ENCODE measurements at regions not wholly inside any gene's neighbourhood (a gene's known extent, or its start where the extent isn't known, plus 50 kb on each side); places are given as distances from the start of the nearest gene placed in this dataset.
"Not testable (repeated sequence)": the region's sequence is repeated elsewhere in the genome, so short reads cannot be mapped to it uniquely, and the experiment has no call there.

DNA sequence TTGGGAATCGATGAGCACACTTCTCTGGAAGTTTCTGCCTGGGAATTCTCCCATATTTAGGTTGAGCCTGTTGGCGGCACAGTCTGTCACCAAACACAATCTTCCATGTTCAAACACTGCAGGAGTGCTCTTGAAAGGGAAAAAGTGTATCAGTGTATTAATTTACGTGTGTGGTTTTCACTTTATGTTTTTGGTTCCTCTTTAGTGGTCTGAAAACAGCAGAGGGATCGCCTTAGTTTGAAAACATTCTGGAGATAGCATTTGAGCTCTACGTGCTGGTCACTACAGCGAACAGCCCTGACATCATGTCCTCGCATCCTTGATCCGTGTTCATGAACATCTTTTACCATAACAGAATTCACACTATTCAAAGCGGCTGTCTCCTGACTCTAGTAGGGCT, 57.3 kb upstream of the MTLN start:
- TF ChIP-seq, protein P1, sequence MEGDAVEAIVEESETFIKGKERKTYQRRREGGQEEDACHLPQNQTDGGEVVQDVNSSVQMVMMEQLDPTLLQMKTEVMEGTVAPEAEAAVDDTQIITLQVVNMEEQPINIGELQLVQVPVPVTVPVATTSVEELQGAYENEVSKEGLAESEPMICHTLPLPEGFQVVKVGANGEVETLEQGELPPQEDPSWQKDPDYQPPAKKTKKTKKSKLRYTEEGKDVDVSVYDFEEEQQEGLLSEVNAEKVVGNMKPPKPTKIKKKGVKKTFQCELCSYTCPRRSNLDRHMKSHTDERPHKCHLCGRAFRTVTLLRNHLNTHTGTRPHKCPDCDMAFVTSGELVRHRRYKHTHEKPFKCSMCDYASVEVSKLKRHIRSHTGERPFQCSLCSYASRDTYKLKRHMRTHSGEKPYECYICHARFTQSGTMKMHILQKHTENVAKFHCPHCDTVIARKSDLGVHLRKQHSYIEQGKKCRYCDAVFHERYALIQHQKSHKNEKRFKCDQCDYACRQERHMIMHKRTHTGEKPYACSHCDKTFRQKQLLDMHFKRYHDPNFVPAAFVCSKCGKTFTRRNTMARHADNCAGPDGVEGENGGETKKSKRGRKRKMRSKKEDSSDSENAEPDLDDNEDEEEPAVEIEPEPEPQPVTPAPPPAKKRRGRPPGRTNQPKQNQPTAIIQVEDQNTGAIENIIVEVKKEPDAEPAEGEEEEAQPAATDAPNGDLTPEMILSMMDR (IDR thresholded peaks at IDR 0.05): not testable (repeated sequence)
- TF ChIP-seq EP300, POLR2A (IDR thresholded peaks at IDR 0.05): not testable (repeated sequence)
